NCI-H345 (cell line): ENCODE measurements at regions not wholly inside any gene's neighbourhood (a gene's known extent, or its start where the extent isn't known, plus 50 kb on each side); places are given as distances from the start of the nearest gene placed in this dataset.

ENCODE experiments used
- DNase-seq: peaks from one replicate; lab custom pipeline; 2025; lab: John Stamatoyannopoulos, UW

- DNase-seq = no peak
These were observed 209.4 kb downstream of the DTWD2 start for GRCh38 chr5:118778941-118779340.

GRCh38 chr5:118777189-118777736, 211.1 kb downstream of the DTWD2 start:
- DNase-seq = no peak

GRCh38 chr5:118776755-118777154, 211.6 kb downstream of the DTWD2 start:
- DNase-seq = no peak

- DNase-seq = no peak
These were observed 212.4 kb downstream of the DTWD2 start for GRCh38 chr5:118775790-118776499.

- DNase-seq = no peak
These were observed 219.7 kb downstream of the DTWD2 start for GRCh38 chr5:118768607-118769175.

GRCh38 chr5:118762291-118762690, 226.1 kb downstream of the DTWD2 start:
- DNase-seq = no peak

- no peak for DNase-seq
These were observed 226.5 kb downstream of the DTWD2 start for GRCh38 chr5:118761814-118762213.

- no peak for DNase-seq
These were observed 235.4 kb downstream of the DTWD2 start for GRCh38 chr5:118752969-118753368.

GRCh38 chr5:118736396-118736795, 252.0 kb downstream of the DTWD2 start:
- DNase-seq = no peak

- no peak for DNase-seq
These were observed 255.0 kb downstream of the DTWD2 start for GRCh38 chr5:118733394-118733793.

- no peak for DNase-seq
These were observed 260.2 kb downstream of the DTWD2 start for GRCh38 chr5:118728191-118728590.

- DNase-seq = no peak
These were observed 261.5 kb downstream of the DTWD2 start for GRCh38 chr5:118726891-118727290.

- no peak for DNase-seq
These were observed 265.4 kb downstream of the DTWD2 start for GRCh38 chr5:118723021-118723338.

- no peak for DNase-seq
These were observed 266.0 kb downstream of the DTWD2 start for GRCh38 chr5:118722122-118723020.

- DNase-seq = no peak
These were observed 276.6 kb downstream of the DTWD2 start for GRCh38 chr5:118711727-118712126.

GRCh38 chr5:118705959-118706667, 282.2 kb downstream of the DTWD2 start:
- no peak for DNase-seq

GRCh38 chr5:118703241-118703640, 285.1 kb downstream of the DTWD2 start:
- no peak for DNase-seq

- no peak for DNase-seq
These were observed 286.6 kb downstream of the DTWD2 start for GRCh38 chr5:118701791-118702190.

GRCh38 chr5:118700510-118700909, 287.8 kb downstream of the DTWD2 start:
- DNase-seq = no peak

GRCh38 chr5:118698774-118699173, 289.6 kb downstream of the DTWD2 start:
- DNase-seq = no peak

- DNase-seq = no peak
These were observed 292.3 kb downstream of the DTWD2 start for GRCh38 chr5:118696076-118696475.

- no peak for DNase-seq
These were observed 295.5 kb downstream of the DTWD2 start for GRCh38 chr5:118692811-118693342.
